IMR-90 (cell line): ENCODE measurements at regions not wholly inside any gene's neighbourhood (a gene's known extent, or its start where the extent isn't known, plus 50 kb on each side); places are given as distances from the start of the nearest gene placed in this dataset.
A peak's percentile ranks its signal among the peaks of the same experiment; 100 is the strongest.

Experiments used
- ATAC-seq: fragments of 200-7000 bp; cut with Tn5 transposase; 2 replicates; pipeline ENCODE4 v1.9.1; 2020; ENCODE audit warnings: low read depth, mild to moderate bottlenecking, moderate library complexity
- BruUV-seq: library from RNA; stranded (reverse); fragments of 400-500 nt; replicated peaks from 2 replicates; lab custom pipeline; 2021; lab: Mats Ljungman, UMichigan
- CTCF ChIA-PET: fragments of 300-600 bp; formaldehyde crosslinking; extraction: SDS; loops from one replicate; lab custom pipeline; 2021; ENCODE audit warnings: antibody characterized with exemption; lab: Yijun Ruan, JAX
- POLR2A ChIA-PET: fragments of 300-600 bp; sonication (Branson Sonifier 250); formaldehyde crosslinking; loops from one replicate; lab custom pipeline; 2022; ENCODE audit warnings: antibody characterized with exemption; ENCODE audit not compliant: unreplicated experiment; lab: Charles Lee
- DNase-seq: peaks from one replicate; pipeline ENCODE4 v3.0.0; 2013
- H2AFZ ChIP-seq: replicated peaks from 2 replicates; pipeline ENCODE3; 2013; ENCODE audit warnings: low read length, mild to moderate bottlenecking; ENCODE audit not compliant: poor library complexity
- H2AK5ac ChIP-seq: 2 replicates; pipeline ENCODE4 v1.6.1; 2013; ENCODE audit warnings: low read depth, low read length, inconsistent platforms
- H2AK9ac ChIP-seq: replicated peaks from 2 replicates; pipeline ENCODE3; 2013; ENCODE audit warnings: mild to moderate bottlenecking, low read depth, low read length, moderate library complexity; ENCODE audit not compliant: poor library complexity
- H2BK120ac ChIP-seq: 2 replicates; pipeline ENCODE4 v1.6.1; 2013; ENCODE audit warnings: low read depth, low read length, inconsistent platforms
- H2BK15ac ChIP-seq: 3 replicates; pipeline ENCODE4 v1.6.1; 2013; ENCODE audit warnings: low read depth, low read length, inconsistent platforms
- H2BK20ac ChIP-seq: 2 replicates; pipeline ENCODE4 v1.6.1; 2013; ENCODE audit warnings: low read depth, mild to moderate bottlenecking, inconsistent platforms, low read length, moderate library complexity
- H2BK5ac ChIP-seq: 2 replicates; pipeline ENCODE4 v1.6.1; 2013; ENCODE audit warnings: mild to moderate bottlenecking, low read depth, low read length, inconsistent platforms; ENCODE audit not compliant: poor library complexity, severe bottlenecking
- H3K14ac ChIP-seq: replicated peaks from 2 replicates; pipeline ENCODE4 v1.6.1; 2013; ENCODE audit warnings: low read depth, low read length, inconsistent platforms
- H3K18ac ChIP-seq: 2 replicates; pipeline ENCODE4 v1.6.1; 2013; ENCODE audit warnings: low read depth, low read length, control low read depth
- H3K23ac ChIP-seq: 2 replicates; pipeline ENCODE4 v1.6.1; 2013; ENCODE audit warnings: low read depth, low read length, inconsistent platforms
- H3K27ac ChIP-seq: 2 replicates; pipeline ENCODE4 v1.5.1; 2013; ENCODE audit warnings: mild to moderate bottlenecking, control low read depth, low read length; ENCODE audit not compliant: insufficient read depth
- H3K27me3 ChIP-seq: 2 replicates; pipeline ENCODE4 v1.6.1; 2013; ENCODE audit warnings: low read length; ENCODE audit not compliant: control insufficient read depth, insufficient read depth
- H3K36me3 ChIP-seq: 2 replicates; pipeline ENCODE4 v1.6.1; 2013; ENCODE audit warnings: low read length, mixed read lengths; ENCODE audit not compliant: control insufficient read depth, insufficient read depth
- H3K4ac ChIP-seq: 2 replicates; pipeline ENCODE4 v1.6.1; 2013; ENCODE audit warnings: low read depth, low read length, inconsistent platforms
- H3K4me1 ChIP-seq: 2 replicates; pipeline ENCODE4 v1.6.1; 2013; ENCODE audit warnings: low read length, mixed read lengths; ENCODE audit not compliant: control insufficient read depth, insufficient read depth
- H3K4me2 ChIP-seq: 2 replicates; pipeline ENCODE4 v1.6.1; 2013; ENCODE audit warnings: low read depth, mild to moderate bottlenecking, control low read depth, low read length, moderate library complexity
- H3K4me3 ChIP-seq: 2 replicates; pipeline ENCODE4 v1.5.1; 2013; ENCODE audit warnings: low read depth, mild to moderate bottlenecking, control low read depth, low read length, moderate library complexity; ENCODE audit not compliant: insufficient read depth
- H3K56ac ChIP-seq: 2 replicates; pipeline ENCODE4 v1.6.1; 2013; ENCODE audit warnings: low read length, inconsistent platforms; ENCODE audit not compliant: insufficient read depth; ENCODE audit errors: extremely low read depth
- H3K79me1 ChIP-seq, 2 experiments: 2 replicates each; pipeline ENCODE4 v1.6.1; 2013; ENCODE audit warnings: low read length in 2 of 2, inconsistent platforms in 1 of 2, low read depth in 1 of 2
- H3K9ac ChIP-seq: 2 replicates; pipeline ENCODE4 v1.6.1; 2013; ENCODE audit warnings: low read depth, low read length, control low read depth
- H3K9me1 ChIP-seq: 2 replicates; pipeline ENCODE4 v1.6.1; 2013; ENCODE audit warnings: low read length, inconsistent platforms; ENCODE audit not compliant: insufficient read depth
- H3K9me3 ChIP-seq: 2 replicates; pipeline ENCODE4 v1.6.1; 2013; ENCODE audit warnings: low read length; ENCODE audit not compliant: control insufficient read depth, insufficient read depth
- H4K20me1 ChIP-seq: 2 replicates; pipeline ENCODE4 v1.6.1; 2013; ENCODE audit warnings: low read length, inconsistent platforms; ENCODE audit not compliant: insufficient read depth
- H4K5ac ChIP-seq: 2 replicates; pipeline ENCODE4 v1.6.1; 2013; ENCODE audit warnings: mild to moderate bottlenecking, low read depth, low read length, control low read depth
- H4K8ac ChIP-seq, 2 experiments: 2 replicates each; pipeline ENCODE4 v1.6.1; 2013; ENCODE audit warnings: low read depth in 2 of 2, low read length in 2 of 2, control low read depth in 1 of 2, inconsistent platforms in 1 of 2
- H4K91ac ChIP-seq: 2 replicates; pipeline ENCODE4 v1.6.1; 2013; ENCODE audit warnings: low read depth, low read length, inconsistent platforms; ENCODE audit not compliant: insufficient read depth
- CEBPB ChIP-seq: IDR thresholded peaks from 2 replicates; pipeline ENCODE4 v1.6.1; 2012; ENCODE audit warnings: low read depth, low read length, improper control_type of control experiment
- CHD1 ChIP-seq: IDR thresholded peaks from 2 replicates; pipeline ENCODE4 v1.6.1; 2012; ENCODE audit warnings: low read depth, low read length, improper control_type of control experiment
- FOS ChIP-seq: fragments of 150-350 bp; IDR thresholded peaks from 2 replicates; pipeline ENCODE4 v1.6.1; 2016; ENCODE audit warnings: low read depth, low read length
- MAZ ChIP-seq: IDR thresholded peaks from 2 replicates; pipeline ENCODE4 v1.6.1; 2012; ENCODE audit warnings: low read depth, mild to moderate bottlenecking, low read length, improper control_type of control experiment, moderate library complexity, borderline replicate concordance
- POLR2A ChIP-seq: IDR thresholded peaks from 2 replicates; pipeline ENCODE4 v1.6.1; 2012; ENCODE audit warnings: mild to moderate bottlenecking, low read depth, low read length
- RAD21 ChIP-seq: IDR thresholded peaks from 2 replicates; pipeline ENCODE4 v1.6.1; 2012; ENCODE audit warnings: low read length, improper control_type of control experiment
- RCOR1 ChIP-seq: IDR thresholded peaks from 2 replicates; pipeline ENCODE4 v1.6.1; 2012; ENCODE audit warnings: mild to moderate bottlenecking, low read length, improper control_type of control experiment; ENCODE audit not compliant: insufficient replicate concordance
- RFX5 ChIP-seq: IDR thresholded peaks from 2 replicates; pipeline ENCODE4 v1.8.0; 2012; ENCODE audit warnings: low read depth, mild to moderate bottlenecking, low read length, moderate library complexity
- WGBS, 2 experiments: methylation state at CpG; one replicate each; pipeline versions ENCODE4 v1.1.5 to v1.1.7; 2013; ENCODE audit warnings: missing lambda C conversion rate in 2 of 2; ENCODE audit not compliant: insufficient read length in 1 of 2; ENCODE audit errors: extremely low coverage in 2 of 2; 5-methylcytosine and 5-hydroxymethylcytosine counted together
- dilution Hi-C: fragments of 300-500 bp; cut with HindIII; formaldehyde crosslinking; loops from one replicate; pipeline ENCODE4 v1.14.3; 2018; ENCODE audit warnings: low sequenced_read_pairs; ENCODE audit not compliant: unreplicated experiment
- in situ Hi-C: fragments of 300-500 bp; cut with MboI; formaldehyde crosslinking; loops from 3 replicates; pipeline ENCODE4 v1.14.3; 2019; ENCODE audit warnings: low sequenced_read_pairs, inconsistent platforms, mixed read lengths
- intact Hi-C: fragments of 100-400 bp; cut with micrococcal nuclease; formaldehyde crosslinking; loops from 2 replicates; pipeline ENCODE4 v1.10.0; 2022

DNA sequence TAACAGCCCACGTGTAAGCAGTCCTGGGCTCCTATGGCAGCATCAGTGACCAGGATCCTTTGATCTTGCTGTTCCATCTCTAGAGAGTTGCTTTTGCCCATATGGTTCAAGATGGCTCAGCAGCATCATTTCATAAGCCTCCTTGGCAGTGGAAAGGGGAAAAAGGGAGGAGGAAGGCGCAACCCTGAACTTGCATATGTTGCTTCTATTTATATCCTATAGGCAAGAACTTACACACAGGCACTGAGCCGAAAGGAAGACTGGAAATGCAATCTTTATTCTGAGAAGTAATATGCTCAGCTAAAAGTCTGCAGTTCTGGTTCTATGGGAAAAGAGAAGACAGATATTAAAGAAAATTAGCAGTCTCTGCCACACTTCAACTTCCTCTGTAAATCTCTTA, 167.7 kb upstream of the PLXNC1 start:
- no peak overlapping the region for H2AFZ ChIP-seq
- ChIA-PET POLR2A (no interaction called here), CTCF (no interaction called here)
- H3K4me1 ChIP-seq: peaks cover 15% of the 10 kb centered on the region
- in situ Hi-C loops (loop anchor here (10.0 kb wide), 1 partner anchor 406 kb away; the partner anchor contains the start of gene SOCS2), dilution Hi-C loops (no loop called here), intact Hi-C loops (no loop called here)
- no peaks in the 10 kb centered on the region for H3K36me3 ChIP-seq
- H3K56ac ChIP-seq: no peak overlapping the region
- 0 out of 2 replicates have a peak overlapping the region, but pooled peaks have one; percentile 18 for H3K14ac ChIP-seq
- no peak overlapping the region for H4K91ac ChIP-seq
- no peaks in the 10 kb centered on the region for H3K9me3 ChIP-seq
- no peaks in the 10 kb centered on the region for H4K20me1 ChIP-seq
- TF ChIP-seq RFX5 (no peak), CHD1 (no peak), CEBPB (no peak), POLR2A (no peak), MAZ (no peak), FOS (no peak), RAD21 (no peak), RCOR1 (no peak)
- BruUV-seq: no TSS peak
- no peak overlapping the region for H3K18ac ChIP-seq
- peak overlapping the region; percentile 22; the same call in 1 of the 2 replicates for H2BK120ac ChIP-seq
- H3K9me1 ChIP-seq: peaks cover 3% of the 10 kb centered on the region; the same call in 1 of the 2 replicates
- no peak overlapping the region for H2BK5ac ChIP-seq
- no peak overlapping the region for H3K27ac ChIP-seq
- no peak overlapping the region for H4K5ac ChIP-seq
- no peak overlapping the region for H3K9ac ChIP-seq
- no peak overlapping the region for H3K4me2 ChIP-seq
- H3K23ac ChIP-seq: no peak overlapping the region
- peak overlapping the region; percentile 46; the same call in 1 of the 2 replicates for H2AK5ac ChIP-seq
- H2BK15ac ChIP-seq: no peak overlapping the region
- no peak overlapping the region for H2AK9ac ChIP-seq
- no peaks in the 10 kb centered on the region for H3K27me3 ChIP-seq
- H4K8ac ChIP-seq: peak overlapping the region in 1 of 2 experiments; percentile 7; a peak in 1 of 4 replicates
- no peak overlapping the region; the same call in 1 of the 2 replicates for H2BK20ac ChIP-seq
- no peak overlapping the region for H3K4me3 ChIP-seq
- 0 out of 2 replicates have a peak overlapping the region, but pooled peaks have one; percentile 17 for H3K4ac ChIP-seq
- ATAC-seq (no peak), DNase-seq (no peak)
- no CpG with 5 or more reads among the region's 3 CpGs for WGBS, 2 experiments
- H3K79me1 ChIP-seq: no peaks in the 10 kb centered on the region
